ENCODE measurements at regions not wholly inside any gene's neighbourhood (a gene's known extent, or its start where the extent isn't known, plus 50 kb on each side); places are given as distances from the start of the nearest gene placed in this dataset.

- H3K4me3 ChIP-seq (ENCODE audit: low read length in 3 of 3): no peak overlapping the region
- no peaks in the 10 kb centered on the region for H3K9me3 ChIP-seq (ENCODE audit: control insufficient read depth in 2 of 3, insufficient read depth in 1 of 3, low read length in 3 of 3)
- H3K27me3 ChIP-seq (ENCODE audit: control insufficient read depth, insufficient read depth, low read length): no peaks in the 10 kb centered on the region
- DNase-seq: no peak
- H3K9ac ChIP-seq (ENCODE audit: low read length in 3 of 3): no peak overlapping the region
- intact Hi-C loops (cut with DNase I): no loop called here
- no peak for TF ChIP-seq CTCF (IDR thresholded peaks at IDR 0.05; ENCODE audit: borderline replicate concordance, extremely low read depth, insufficient read depth)
- no peak for FAIRE-seq
- H3K27ac ChIP-seq (ENCODE audit: low read depth in 2 of 2, low read length in 2 of 2): no peak overlapping the region
- no peaks in the 10 kb centered on the region for H3K4me1 ChIP-seq (ENCODE audit: control insufficient read depth in 2 of 3, insufficient read depth in 2 of 3, low read depth in 1 of 3, low read length in 3 of 3)
- H3K36me3 ChIP-seq (ENCODE audit: control insufficient read depth in 2 of 3, insufficient read depth in 3 of 3, low read length in 3 of 3): no peaks in the 10 kb centered on the region
Observed at GRCh38 chr20:48309293-48309692, 518.5 kb downstream of the PREX1 start.

- Histone ChIP-seq H3K4me3 (ENCODE audit: low read length in 3 of 3) (no peak overlapping the region), H3K27me3 (ENCODE audit: control insufficient read depth, insufficient read depth, low read length) (no peaks in the 10 kb centered on the region), H3K9ac (ENCODE audit: low read length in 3 of 3) (no peak overlapping the region), H3K27ac (ENCODE audit: low read depth in 2 of 2, low read length in 2 of 2) (no peak overlapping the region), H3K4me1 (ENCODE audit: control insufficient read depth in 2 of 3, insufficient read depth in 2 of 3, low read depth in 1 of 3, low read length in 3 of 3) (no peaks in the 10 kb centered on the region), H3K36me3 (ENCODE audit: control insufficient read depth in 2 of 3, insufficient read depth in 3 of 3, low read length in 3 of 3) (no peaks in the 10 kb centered on the region), H3K9me3 (ENCODE audit: control insufficient read depth in 2 of 3, insufficient read depth in 1 of 3, low read length in 3 of 3) (no peaks in the 10 kb centered on the region)
- DNase-seq (no peak), FAIRE-seq (no peak)
- no peak for TF ChIP-seq CTCF (IDR thresholded peaks at IDR 0.05; ENCODE audit: borderline replicate concordance, extremely low read depth, insufficient read depth)
- intact Hi-C loops (cut with DNase I): no loop called here
Observed at GRCh38 chr20:48308882-48309281, 518.9 kb downstream of the PREX1 start.

- no peak for FAIRE-seq
- Histone ChIP-seq H3K36me3 (ENCODE audit: control insufficient read depth in 2 of 3, insufficient read depth in 3 of 3, low read length in 3 of 3) (no peaks in the 10 kb centered on the region), H3K9me3 (ENCODE audit: control insufficient read depth in 2 of 3, insufficient read depth in 1 of 3, low read length in 3 of 3) (no peaks in the 10 kb centered on the region), H3K27me3 (ENCODE audit: control insufficient read depth, insufficient read depth, low read length) (no peaks in the 10 kb centered on the region), H3K9ac (ENCODE audit: low read length in 3 of 3) (no peak overlapping the region), H3K4me1 (ENCODE audit: control insufficient read depth in 2 of 3, insufficient read depth in 2 of 3, low read depth in 1 of 3, low read length in 3 of 3) (no peaks in the 10 kb centered on the region), H3K27ac (ENCODE audit: low read depth in 2 of 2, low read length in 2 of 2) (no peak overlapping the region), H3K4me3 (ENCODE audit: low read length in 3 of 3) (no peak overlapping the region)
- DNase-seq: peak in 1 of 5 donors; percentile 16
- TF ChIP-seq CTCF (IDR thresholded peaks at IDR 0.05; ENCODE audit: borderline replicate concordance, extremely low read depth, insufficient read depth): no peak
- intact Hi-C loops (cut with DNase I): no loop called here
Observed at GRCh38 chr20:48308232-48308781, 519.5 kb downstream of the PREX1 start.

- Histone ChIP-seq H3K9ac (ENCODE audit: low read length in 3 of 3) (no peak overlapping the region), H3K9me3 (ENCODE audit: control insufficient read depth in 2 of 3, insufficient read depth in 1 of 3, low read length in 3 of 3) (no peaks in the 10 kb centered on the region), H3K4me3 (ENCODE audit: low read length in 3 of 3) (no peak overlapping the region), H3K27ac (ENCODE audit: low read depth in 2 of 2, low read length in 2 of 2) (no peak overlapping the region), H3K4me1 (ENCODE audit: control insufficient read depth in 2 of 3, insufficient read depth in 2 of 3, low read depth in 1 of 3, low read length in 3 of 3) (no peaks in the 10 kb centered on the region), H3K27me3 (ENCODE audit: control insufficient read depth, insufficient read depth, low read length) (no peaks in the 10 kb centered on the region), H3K36me3 (ENCODE audit: control insufficient read depth in 2 of 3, insufficient read depth in 3 of 3, low read length in 3 of 3) (no peaks in the 10 kb centered on the region)
- no peak for TF ChIP-seq CTCF (IDR thresholded peaks at IDR 0.05; ENCODE audit: borderline replicate concordance, extremely low read depth, insufficient read depth)
- no peak for DNase-seq
- intact Hi-C loops (cut with DNase I): no loop called here
- no peak for FAIRE-seq
Observed at GRCh38 chr20:48307277-48307676, 520.5 kb downstream of the PREX1 start.
